ENCODE measurements at regions not wholly inside any gene's neighbourhood (a gene's known extent, or its start where the extent isn't known, plus 50 kb on each side); places are given as distances from the start of the nearest gene placed in this dataset.

DNA sequence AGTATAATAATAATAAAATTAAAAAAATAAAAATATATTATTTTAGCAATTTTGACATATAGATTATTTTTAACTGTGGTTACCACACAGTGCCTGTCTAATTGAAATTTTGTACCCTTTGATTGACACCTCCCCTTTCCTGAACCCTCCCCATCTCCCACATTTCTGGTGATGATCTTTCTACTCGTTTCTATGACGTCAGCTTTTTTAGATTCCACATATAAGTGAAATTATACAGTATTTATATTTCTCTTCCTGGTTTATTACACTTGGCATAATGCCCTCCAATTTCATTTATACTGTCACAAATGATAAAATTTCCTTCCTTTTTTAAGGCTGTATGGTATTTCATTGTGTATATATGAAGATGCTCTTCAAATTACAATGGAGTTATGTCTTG lies 258.1 kb upstream of the PTCHD4 start:
- TF ChIP-seq, protein P1, sequence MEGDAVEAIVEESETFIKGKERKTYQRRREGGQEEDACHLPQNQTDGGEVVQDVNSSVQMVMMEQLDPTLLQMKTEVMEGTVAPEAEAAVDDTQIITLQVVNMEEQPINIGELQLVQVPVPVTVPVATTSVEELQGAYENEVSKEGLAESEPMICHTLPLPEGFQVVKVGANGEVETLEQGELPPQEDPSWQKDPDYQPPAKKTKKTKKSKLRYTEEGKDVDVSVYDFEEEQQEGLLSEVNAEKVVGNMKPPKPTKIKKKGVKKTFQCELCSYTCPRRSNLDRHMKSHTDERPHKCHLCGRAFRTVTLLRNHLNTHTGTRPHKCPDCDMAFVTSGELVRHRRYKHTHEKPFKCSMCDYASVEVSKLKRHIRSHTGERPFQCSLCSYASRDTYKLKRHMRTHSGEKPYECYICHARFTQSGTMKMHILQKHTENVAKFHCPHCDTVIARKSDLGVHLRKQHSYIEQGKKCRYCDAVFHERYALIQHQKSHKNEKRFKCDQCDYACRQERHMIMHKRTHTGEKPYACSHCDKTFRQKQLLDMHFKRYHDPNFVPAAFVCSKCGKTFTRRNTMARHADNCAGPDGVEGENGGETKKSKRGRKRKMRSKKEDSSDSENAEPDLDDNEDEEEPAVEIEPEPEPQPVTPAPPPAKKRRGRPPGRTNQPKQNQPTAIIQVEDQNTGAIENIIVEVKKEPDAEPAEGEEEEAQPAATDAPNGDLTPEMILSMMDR (IDR thresholded peaks at IDR 0.05; ENCODE audit: low read depth, low read length, missing control alignments), result no peak
- H3K27me3 ChIP-seq (replicated peaks), result no peaks in the 10 kb centered on the region
- H3K27ac ChIP-seq, result no peak overlapping the region
- in situ Hi-C loops (cut with HindIII; ENCODE audit: low pct_ligation_motif_present, low sequenced_read_pairs), result no loop called here
- H3K4me3 ChIP-seq (ENCODE audit: low read depth, low read length), result no peak overlapping the region
- no peak for DNase-seq
- H3K36me3 ChIP-seq (replicated peaks), result no peaks in the 10 kb centered on the region

DNA sequence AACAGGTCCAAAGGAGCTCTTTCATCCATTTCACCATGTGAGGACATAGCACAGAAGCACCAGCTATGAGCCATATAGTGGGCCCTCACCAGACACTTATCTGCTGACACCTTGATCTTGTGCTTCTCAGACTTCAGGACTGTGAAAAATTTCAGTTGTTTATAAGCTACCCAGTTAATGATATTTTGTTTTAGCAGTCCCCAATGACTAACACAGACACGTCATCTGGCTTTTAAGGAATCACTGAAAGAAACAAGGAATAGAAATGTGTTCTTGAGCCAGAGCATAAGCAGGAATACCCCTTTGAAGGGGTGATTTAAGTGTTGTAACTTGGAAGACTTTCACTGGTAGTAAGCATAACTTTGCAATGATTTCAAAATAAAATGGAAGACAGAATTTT lies 214.7 kb upstream of the PTCHD4 start:
- DNase-seq, result no peak
- in situ Hi-C loops (cut with HindIII; ENCODE audit: low pct_ligation_motif_present, low sequenced_read_pairs), result no loop called here
- TF ChIP-seq, protein P1 (IDR thresholded peaks at IDR 0.05; ENCODE audit: low read depth, low read length, missing control alignments), result no peak
- H3K36me3 ChIP-seq (replicated peaks), result no peaks in the 10 kb centered on the region
- no peaks in the 10 kb centered on the region for H3K27me3 ChIP-seq (replicated peaks)
- H3K4me3 ChIP-seq (ENCODE audit: low read depth, low read length), result no peak overlapping the region
- H3K27ac ChIP-seq, result no peak overlapping the region

DNA sequence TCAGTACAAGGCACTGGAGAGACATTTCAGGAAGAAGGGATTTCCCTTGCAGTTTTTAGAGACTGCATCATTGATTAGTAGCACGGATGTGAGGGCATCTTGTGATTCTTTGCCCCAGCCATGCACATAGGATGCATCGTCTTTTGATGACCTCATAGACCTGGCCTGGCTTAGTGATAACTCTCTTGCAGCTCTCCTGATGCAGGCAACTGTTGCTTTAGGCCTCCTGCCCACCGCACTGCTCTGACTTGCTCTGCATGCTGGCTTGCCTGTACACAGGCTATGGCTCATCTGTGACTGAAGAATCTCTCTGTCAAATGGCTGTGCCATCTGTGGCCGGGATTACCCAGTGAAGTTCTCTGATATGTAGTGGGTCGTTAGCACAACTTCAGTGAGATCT lies 207.7 kb upstream of the PTCHD4 start:
- H3K4me3 ChIP-seq (ENCODE audit: low read depth, low read length), result no peak overlapping the region
- H3K27me3 ChIP-seq (replicated peaks), result no peaks in the 10 kb centered on the region
- H3K36me3 ChIP-seq (replicated peaks), result no peaks in the 10 kb centered on the region
- peak; percentile 40 for DNase-seq
- H3K27ac ChIP-seq, result no peak overlapping the region
- in situ Hi-C loops (cut with HindIII; ENCODE audit: low pct_ligation_motif_present, low sequenced_read_pairs), result no loop called here
- TF ChIP-seq, protein P1 (IDR thresholded peaks at IDR 0.05; ENCODE audit: low read depth, low read length, missing control alignments), result no peak

DNA sequence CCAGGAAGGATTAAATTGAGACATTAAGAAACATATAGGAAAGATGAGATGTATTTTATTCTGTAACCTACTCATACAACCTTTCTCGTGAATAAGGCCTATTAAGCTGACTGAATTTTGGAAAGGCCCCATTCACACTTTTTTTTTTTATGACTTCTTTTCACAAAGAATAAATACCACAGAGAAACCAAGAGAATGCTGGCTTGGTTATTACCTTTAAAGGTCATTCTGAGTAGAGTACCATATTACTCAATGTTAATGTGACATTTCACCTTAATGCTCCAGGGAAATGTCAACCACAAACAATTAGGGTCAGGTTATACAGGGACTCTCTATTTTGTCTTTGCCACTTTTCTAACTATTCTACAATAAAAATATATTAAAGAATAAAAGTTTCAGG lies 204.9 kb upstream of the PTCHD4 start:
- Histone ChIP-seq H3K4me3 (ENCODE audit: low read depth, low read length) (no peak overlapping the region), H3K36me3 (replicated peaks) (no peaks in the 10 kb centered on the region), H3K27ac (no peak overlapping the region), H3K27me3 (replicated peaks) (no peaks in the 10 kb centered on the region)
- TF ChIP-seq, protein P1 (IDR thresholded peaks at IDR 0.05; ENCODE audit: low read depth, low read length, missing control alignments), result no peak
- no peak for DNase-seq
- in situ Hi-C loops (cut with HindIII; ENCODE audit: low pct_ligation_motif_present, low sequenced_read_pairs), result no loop called here

DNA sequence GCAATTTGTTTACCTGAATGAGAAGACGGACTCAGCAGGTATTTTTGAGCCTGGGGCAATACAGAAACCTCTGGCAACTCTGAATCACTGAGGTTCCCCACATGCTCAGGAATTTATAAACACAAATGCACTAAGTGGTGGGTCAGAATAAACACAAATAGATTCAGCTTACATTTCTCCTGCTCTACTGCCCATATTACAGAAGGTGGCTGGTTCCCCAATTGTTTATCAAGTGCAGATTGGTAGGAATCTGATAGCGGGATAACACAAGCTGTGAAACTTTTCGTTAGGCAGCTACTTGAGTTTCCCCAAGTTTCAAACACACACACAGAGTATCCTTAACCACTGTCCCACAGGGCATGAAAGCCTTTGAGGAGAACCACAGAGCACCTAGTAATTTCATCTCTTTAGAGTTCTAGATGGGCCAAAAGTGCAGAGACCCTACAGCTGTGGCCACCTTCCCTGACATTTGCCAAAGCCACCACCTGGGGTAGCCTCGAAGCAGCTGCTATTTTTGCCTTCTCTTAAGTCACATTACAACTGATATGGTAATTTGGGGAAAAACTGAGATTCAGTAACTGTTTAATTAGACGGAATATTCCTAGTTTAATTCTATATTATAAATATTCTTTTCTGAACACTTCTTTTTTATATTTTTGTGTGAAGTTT lies 204.2 kb upstream of the PTCHD4 start:
- Histone ChIP-seq H3K36me3 (replicated peaks) (no peaks in the 10 kb centered on the region), H3K27me3 (replicated peaks) (no peaks in the 10 kb centered on the region), H3K27ac (no peak overlapping the region), H3K4me3 (ENCODE audit: low read depth, low read length) (no peak overlapping the region)
- DNase-seq, result no peak
- TF ChIP-seq, protein P1 (IDR thresholded peaks at IDR 0.05; ENCODE audit: low read depth, low read length, missing control alignments), result no peak
- in situ Hi-C loops (cut with HindIII; ENCODE audit: low pct_ligation_motif_present, low sequenced_read_pairs), result no loop called here

DNA sequence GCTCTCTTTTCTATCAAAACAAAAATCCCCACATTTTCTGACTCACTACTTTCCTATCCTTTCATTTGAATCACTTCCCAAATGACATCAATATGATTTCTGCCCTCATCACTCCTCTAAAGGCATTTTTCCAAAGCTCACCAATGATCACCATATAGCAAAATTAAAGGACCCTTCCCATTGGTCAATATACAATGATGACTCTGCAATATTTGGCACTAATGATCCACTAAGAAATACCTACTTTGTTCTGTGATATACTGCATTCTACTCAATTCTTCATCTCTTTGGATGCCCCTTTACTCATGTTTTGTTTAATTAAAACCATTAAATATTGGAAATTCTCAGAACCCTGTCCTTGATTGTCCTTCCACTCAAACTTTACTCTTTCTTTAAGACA lies 200.3 kb upstream of the PTCHD4 start:
- H3K27ac ChIP-seq, result no peak overlapping the region
- no peaks in the 10 kb centered on the region for H3K27me3 ChIP-seq (replicated peaks)
- no peak for DNase-seq
- H3K36me3 ChIP-seq (replicated peaks), result no peaks in the 10 kb centered on the region
- in situ Hi-C loops (cut with HindIII; ENCODE audit: low pct_ligation_motif_present, low sequenced_read_pairs), result no loop called here
- no peak overlapping the region for H3K4me3 ChIP-seq (ENCODE audit: low read depth, low read length)
- TF ChIP-seq, protein P1 (IDR thresholded peaks at IDR 0.05; ENCODE audit: low read depth, low read length, missing control alignments), result no peak
